ENCODE measurements at regions not wholly inside any gene's neighbourhood (a gene's known extent, or its start where the extent isn't known, plus 50 kb on each side); places are given as distances from the start of the nearest gene placed in this dataset.

- TF ChIP-seq CTCF (IDR thresholded peaks at IDR 0.05) = no peak
- Histone ChIP-seq H3K4me1 (ENCODE audit: control insufficient read depth in 1 of 2, insufficient read depth in 1 of 2, low read depth in 1 of 2, low read length in 1 of 2) (peaks cover 16 to 18% of the 10 kb centered on the region in 2 experiments), H3K9me3 (no peaks in the 10 kb centered on the region), H3K4me3 (ENCODE audit: low read depth in 1 of 2, low read length in 1 of 2) (no peak overlapping the region), H3K27ac (peak overlapping the region; percentile 51), H3K36me3 (no peaks in the 10 kb centered on the region), H3K27me3 (no peaks in the 10 kb centered on the region)
These were observed 129.4 kb upstream of the CXCR4 start for GRCh38 chr2:136247204-136247950.

GRCh38 chr2:136246086-136246669 lies 128.2 kb upstream of the CXCR4 start:
- Histone ChIP-seq H3K4me3 (ENCODE audit: low read depth in 1 of 2, low read length in 1 of 2) (peak overlapping the region; percentile 39 to 42), H3K9me3 (no peaks in the 10 kb centered on the region), H3K4me1 (ENCODE audit: control insufficient read depth in 1 of 2, insufficient read depth in 1 of 2, low read depth in 1 of 2, low read length in 1 of 2) (peaks cover 16 to 18% of the 10 kb centered on the region in 2 experiments), H3K27me3 (no peaks in the 10 kb centered on the region), H3K27ac (peak overlapping the region; percentile 85), H3K36me3 (no peaks in the 10 kb centered on the region)
- TF ChIP-seq CTCF (IDR thresholded peaks at IDR 0.05) = no peak

DNA sequence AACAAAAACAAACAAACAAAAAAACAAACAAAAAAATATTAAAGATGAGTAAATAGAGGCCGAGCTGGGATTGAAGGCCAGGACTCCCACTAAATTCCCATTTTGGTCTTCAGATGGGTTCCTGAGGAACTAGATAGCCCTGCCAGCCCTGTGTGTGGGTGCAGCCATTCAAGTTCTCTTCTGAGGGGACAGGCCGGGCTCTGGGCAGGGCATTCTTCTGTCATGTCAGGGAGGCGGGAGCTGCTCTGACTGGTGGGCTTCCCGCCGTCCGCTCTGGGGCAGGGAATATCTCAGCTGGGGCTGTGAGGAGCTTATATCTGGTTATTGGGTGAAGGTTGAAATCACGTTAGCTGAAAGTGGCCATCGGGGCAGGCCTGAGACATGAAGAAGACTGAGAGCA lies 127.3 kb upstream of the CXCR4 start:
- H3K36me3 ChIP-seq = no peaks in the 10 kb centered on the region
- TF ChIP-seq CTCF (IDR thresholded peaks at IDR 0.05) = no peak
- H3K9me3 ChIP-seq = no peaks in the 10 kb centered on the region
- peaks cover 17 to 18% of the 10 kb centered on the region in 2 experiments for H3K4me1 ChIP-seq (ENCODE audit: control insufficient read depth in 1 of 2, insufficient read depth in 1 of 2, low read depth in 1 of 2, low read length in 1 of 2)
- H3K27me3 ChIP-seq = no peaks in the 10 kb centered on the region
- H3K4me3 ChIP-seq (ENCODE audit: low read depth in 1 of 2, low read length in 1 of 2) = no peak overlapping the region
- peak overlapping the region; percentile 85 for H3K27ac ChIP-seq

GRCh38 chr2:136244536-136244885 lies 126.6 kb upstream of the CXCR4 start:
- Histone ChIP-seq H3K27me3 (no peaks in the 10 kb centered on the region), H3K36me3 (no peaks in the 10 kb centered on the region), H3K4me3 (ENCODE audit: low read depth in 1 of 2, low read length in 1 of 2) (no peak overlapping the region), H3K9me3 (no peaks in the 10 kb centered on the region), H3K4me1 (ENCODE audit: control insufficient read depth in 1 of 2, insufficient read depth in 1 of 2, low read depth in 1 of 2, low read length in 1 of 2) (peaks cover 20 to 24% of the 10 kb centered on the region in 2 experiments), H3K27ac (peak overlapping the region; percentile 40)
- no peak for TF ChIP-seq CTCF (IDR thresholded peaks at IDR 0.05)

- no peaks in the 10 kb centered on the region for H3K27me3 ChIP-seq
These were observed 125.9 kb upstream of the CXCR4 start for GRCh38 chr2:136243638-136244535.

More at GRCh38 chr2:136243638-136244535, 125.9 kb upstream of the CXCR4 start:
- TF ChIP-seq CTCF (IDR thresholded peaks at IDR 0.05) = no peak
- H3K27ac ChIP-seq = peak overlapping the region; percentile 58
- H3K4me1 ChIP-seq (ENCODE audit: control insufficient read depth in 1 of 2, insufficient read depth in 1 of 2, low read depth in 1 of 2, low read length in 1 of 2) = peaks cover 26 to 30% of the 10 kb centered on the region in 2 experiments
- no peaks in the 10 kb centered on the region for H3K9me3 ChIP-seq
- H3K36me3 ChIP-seq = no peaks in the 10 kb centered on the region
- no peak overlapping the region for H3K4me3 ChIP-seq (ENCODE audit: low read depth in 1 of 2, low read length in 1 of 2)

All from neutrophil (primary cell).